BE2C (cell line): ENCODE measurements at regions not wholly inside any gene's neighbourhood (a gene's known extent, or its start where the extent isn't known, plus 50 kb on each side); places are given as distances from the start of the nearest gene placed in this dataset.

Source experiments
- DNase-seq: peaks from one replicate; pipeline ENCODE4 v3.0.0-alpha.2; 2020
- H3K27me3 ChIP-seq: fragments of 250-450 bp; sonication (Bioruptor Pico); 2 replicates; pipeline ENCODE4 v1.5.1; 2020; ENCODE audit warnings: mild to moderate bottlenecking
- H3K36me3 ChIP-seq: fragments of 250-450 bp; sonication (Bioruptor Pico); 2 replicates; pipeline ENCODE4 v1.5.1; 2020; ENCODE audit warnings: mild to moderate bottlenecking
- H3K4me1 ChIP-seq: fragments of 250-450 bp; sonication (Bioruptor Pico); 2 replicates; pipeline ENCODE4 v1.5.1; 2020
- H3K4me3 ChIP-seq: 2 replicates; pipeline ENCODE4 v1.5.1; 2011; ENCODE audit warnings: low read depth, low read length
- H3K9me3 ChIP-seq: fragments of 250-450 bp; sonication (Bioruptor Pico); 2 replicates; pipeline ENCODE4 v1.5.1; 2020
- TF ChIP-seq, protein P1 (sequence below): IDR thresholded peaks from 2 replicates; pipeline ENCODE4 v1.5.1; 2012; ENCODE audit warnings: mild to moderate bottlenecking, low read depth, low read length

DNA sequence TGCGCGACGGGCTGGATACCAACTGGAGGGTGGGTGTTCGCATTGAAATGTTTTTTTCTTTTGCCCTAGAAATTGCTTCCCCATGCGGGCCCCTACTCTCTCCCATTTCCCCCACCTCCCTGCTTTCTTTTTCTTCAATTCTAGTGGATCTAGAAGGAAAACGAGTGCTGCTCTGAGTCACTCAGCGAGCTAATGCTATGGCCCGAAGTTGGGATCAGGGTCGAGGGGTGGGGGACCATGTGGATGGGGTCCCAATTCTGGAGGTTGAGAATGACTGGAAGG lies 71.5 kb downstream of the SOX4 start:
- DNase-seq, result no peak
- no peaks in the 10 kb centered on the region for H3K4me1 ChIP-seq
- peaks cover 31% of the 10 kb centered on the region for H3K27me3 ChIP-seq
- TF ChIP-seq, protein P1, sequence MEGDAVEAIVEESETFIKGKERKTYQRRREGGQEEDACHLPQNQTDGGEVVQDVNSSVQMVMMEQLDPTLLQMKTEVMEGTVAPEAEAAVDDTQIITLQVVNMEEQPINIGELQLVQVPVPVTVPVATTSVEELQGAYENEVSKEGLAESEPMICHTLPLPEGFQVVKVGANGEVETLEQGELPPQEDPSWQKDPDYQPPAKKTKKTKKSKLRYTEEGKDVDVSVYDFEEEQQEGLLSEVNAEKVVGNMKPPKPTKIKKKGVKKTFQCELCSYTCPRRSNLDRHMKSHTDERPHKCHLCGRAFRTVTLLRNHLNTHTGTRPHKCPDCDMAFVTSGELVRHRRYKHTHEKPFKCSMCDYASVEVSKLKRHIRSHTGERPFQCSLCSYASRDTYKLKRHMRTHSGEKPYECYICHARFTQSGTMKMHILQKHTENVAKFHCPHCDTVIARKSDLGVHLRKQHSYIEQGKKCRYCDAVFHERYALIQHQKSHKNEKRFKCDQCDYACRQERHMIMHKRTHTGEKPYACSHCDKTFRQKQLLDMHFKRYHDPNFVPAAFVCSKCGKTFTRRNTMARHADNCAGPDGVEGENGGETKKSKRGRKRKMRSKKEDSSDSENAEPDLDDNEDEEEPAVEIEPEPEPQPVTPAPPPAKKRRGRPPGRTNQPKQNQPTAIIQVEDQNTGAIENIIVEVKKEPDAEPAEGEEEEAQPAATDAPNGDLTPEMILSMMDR, result no peak
- H3K4me3 ChIP-seq, result peak overlapping the region; percentile 63
- no peaks in the 10 kb centered on the region for H3K36me3 ChIP-seq
- H3K9me3 ChIP-seq, result no peaks in the 10 kb centered on the region

DNA sequence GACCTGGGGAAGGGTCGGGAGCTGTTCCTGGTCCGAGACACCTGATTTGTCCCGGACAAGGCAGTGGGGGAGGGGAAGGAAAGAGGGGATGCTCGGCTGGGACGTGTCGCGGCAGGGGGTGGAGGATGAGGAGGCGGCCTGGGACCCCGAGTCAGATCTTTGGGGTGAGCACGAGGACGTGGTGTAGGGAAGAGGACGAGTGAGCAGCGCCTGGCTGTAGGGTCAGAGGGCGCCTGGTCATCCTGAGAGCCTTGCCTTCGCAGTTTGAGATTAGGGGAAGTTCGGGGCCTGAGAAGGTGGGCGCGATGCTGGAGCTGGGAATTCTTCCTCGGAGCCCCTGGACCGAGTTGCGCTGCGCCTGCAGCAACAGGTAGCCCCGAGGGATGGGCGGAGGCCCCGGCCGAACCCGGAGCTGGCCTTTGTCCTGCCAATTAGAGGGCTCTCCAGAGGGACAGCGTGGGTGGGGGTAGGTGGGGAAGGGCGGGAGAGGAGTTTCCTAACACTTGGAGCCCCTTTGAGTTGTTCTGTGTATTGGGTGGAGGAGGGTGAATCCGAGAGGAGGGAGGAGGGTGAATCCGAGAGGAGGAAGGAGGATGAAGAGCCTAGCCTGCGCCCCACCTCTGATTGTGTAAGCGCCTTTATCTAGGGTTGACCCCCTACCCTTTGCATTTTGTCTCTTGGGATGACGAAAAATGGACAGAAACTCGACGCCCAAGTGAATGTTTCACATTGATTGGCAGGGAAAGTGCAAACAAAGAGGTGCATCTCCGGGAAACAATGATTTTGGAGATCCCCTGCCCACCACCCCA lies 72.0 kb downstream of the SOX4 start:
- no peak for DNase-seq
- Histone ChIP-seq H3K27me3 (peaks cover 31% of the 10 kb centered on the region), H3K36me3 (no peaks in the 10 kb centered on the region), H3K4me1 (no peaks in the 10 kb centered on the region), H3K9me3 (no peaks in the 10 kb centered on the region), H3K4me3 (peak overlapping the region; percentile 63)
- TF ChIP-seq, protein P1, result no peak

DNA sequence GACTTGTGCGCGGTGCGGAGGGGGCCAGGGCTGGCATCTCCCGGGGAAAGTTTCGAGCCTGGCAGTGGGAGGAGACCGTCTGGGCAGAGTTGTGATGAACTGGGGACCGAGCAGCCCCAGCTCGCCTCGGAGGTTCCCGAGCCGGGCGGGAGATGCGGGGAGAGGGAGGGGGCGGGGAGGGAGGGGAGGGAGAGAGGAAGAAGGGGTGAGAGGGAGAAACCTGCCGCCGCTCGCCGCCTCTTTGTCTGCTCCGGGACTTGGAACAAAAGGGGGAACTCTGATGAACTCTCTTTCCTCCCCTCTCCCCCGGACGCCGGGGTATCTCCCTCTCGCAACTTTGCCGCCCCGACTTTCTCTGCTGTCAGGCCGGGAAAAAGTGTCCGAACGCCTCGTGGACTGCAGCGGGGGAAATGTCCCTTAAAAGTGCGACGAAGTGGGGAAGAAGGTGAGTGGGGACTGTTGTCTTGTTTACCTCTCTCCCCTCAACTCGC lies 72.7 kb downstream of the SOX4 start:
- no peaks in the 10 kb centered on the region for H3K9me3 ChIP-seq
- no peaks in the 10 kb centered on the region for H3K36me3 ChIP-seq
- H3K27me3 ChIP-seq, result peaks cover 31% of the 10 kb centered on the region
- no peak for DNase-seq
- H3K4me3 ChIP-seq, result peak overlapping the region; percentile 63
- H3K4me1 ChIP-seq, result no peaks in the 10 kb centered on the region
- TF ChIP-seq, protein P1, result no peak

DNA sequence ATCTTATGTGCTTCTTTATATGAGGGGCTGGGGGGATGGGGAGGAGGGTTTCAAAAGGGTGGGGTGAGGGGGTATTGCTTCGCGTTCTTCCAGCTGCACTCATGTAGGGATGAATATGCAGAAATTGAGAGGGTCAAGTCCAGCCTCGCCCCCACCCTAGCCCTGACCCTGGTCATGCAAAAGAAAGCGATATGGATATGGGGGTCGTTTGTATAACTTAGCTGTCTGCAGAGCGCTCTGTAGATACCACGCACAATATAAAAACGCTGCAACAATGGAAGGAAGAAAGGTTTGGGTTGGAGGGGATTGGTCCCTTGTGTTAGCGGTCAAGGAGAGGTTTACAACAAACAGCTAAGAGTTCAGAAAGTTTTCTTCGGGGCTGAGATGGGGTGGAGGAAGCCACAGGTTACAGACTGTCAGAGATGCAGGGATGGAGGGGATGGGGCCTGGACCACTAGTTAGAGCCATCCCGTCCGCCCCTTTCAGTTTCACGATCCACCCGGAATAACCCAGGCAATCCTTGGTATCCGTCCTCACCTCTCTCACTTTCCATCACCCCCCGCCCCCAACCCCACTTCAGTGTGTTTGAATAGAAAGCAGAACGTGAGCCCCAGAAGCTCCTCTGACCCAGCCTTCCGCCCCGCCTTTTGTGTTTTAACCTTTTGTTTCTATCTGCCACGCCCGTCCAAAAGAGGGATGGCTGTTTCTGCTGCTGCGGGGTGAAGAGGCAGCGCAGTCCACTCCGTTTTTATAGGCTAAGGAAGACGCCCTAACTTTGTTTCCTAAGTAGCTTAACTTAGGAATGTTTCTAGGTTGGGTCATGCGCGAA lies 73.5 kb downstream of the SOX4 start:
- H3K27me3 ChIP-seq, result peaks cover 31% of the 10 kb centered on the region
- H3K4me3 ChIP-seq, result no peak overlapping the region
- no peak for DNase-seq
- no peaks in the 10 kb centered on the region for H3K36me3 ChIP-seq
- no peaks in the 10 kb centered on the region for H3K9me3 ChIP-seq
- TF ChIP-seq, protein P1, result no peak
- H3K4me1 ChIP-seq, result no peaks in the 10 kb centered on the region

DNA sequence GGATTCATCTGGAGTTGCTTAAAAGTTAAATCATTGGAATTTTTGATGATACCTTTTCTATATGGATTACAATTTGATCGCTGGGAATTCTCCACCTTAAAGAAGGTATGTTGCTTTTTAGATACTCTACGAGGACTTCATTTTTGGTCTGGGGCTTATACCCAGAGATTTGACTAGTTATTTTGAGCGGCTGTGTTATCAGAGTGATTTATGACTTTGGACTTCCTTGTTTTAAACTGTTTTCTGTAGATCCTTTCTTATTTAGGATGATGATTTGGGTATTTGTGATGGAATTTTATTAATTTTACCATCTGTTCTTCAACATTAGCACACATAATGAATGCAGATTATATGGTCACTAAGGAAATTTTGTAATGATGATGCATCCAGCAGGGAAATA lies 75.2 kb downstream of the SOX4 start:
- Histone ChIP-seq H3K9me3 (no peaks in the 10 kb centered on the region), H3K4me3 (no peak overlapping the region), H3K27me3 (peaks cover 22% of the 10 kb centered on the region), H3K36me3 (no peaks in the 10 kb centered on the region), H3K4me1 (no peaks in the 10 kb centered on the region)
- TF ChIP-seq, protein P1, result no peak
- DNase-seq, result no peak

DNA sequence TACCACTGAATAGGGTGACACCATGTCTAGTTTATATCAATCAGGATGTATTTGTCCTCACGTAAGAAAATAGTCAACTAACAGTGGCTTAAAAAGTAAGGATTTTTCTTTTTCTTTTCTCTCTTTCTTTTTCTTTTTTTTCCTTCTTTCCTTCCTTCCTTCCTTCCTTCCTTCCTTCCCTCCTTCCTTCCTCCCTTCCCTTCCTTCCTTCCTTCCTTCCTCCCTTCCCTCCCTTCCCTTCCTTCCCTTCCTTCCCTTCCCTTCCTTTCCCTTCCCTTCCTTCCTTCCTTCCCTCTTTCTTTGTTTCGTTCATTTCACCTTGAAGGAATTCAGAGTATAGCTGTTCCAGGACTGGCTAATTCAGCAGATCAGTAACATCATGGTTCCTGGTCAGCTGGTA lies 83.2 kb downstream of the SOX4 start:
- DNase-seq, result no peak
- Histone ChIP-seq H3K4me1 (no peaks in the 10 kb centered on the region), H3K9me3 (no peaks in the 10 kb centered on the region), H3K4me3 (no peak overlapping the region), H3K36me3 (no peaks in the 10 kb centered on the region), H3K27me3 (no peaks in the 10 kb centered on the region)
- TF ChIP-seq, protein P1, result no peak
